ENCODE measurements at regions not wholly inside any gene's neighbourhood (a gene's known extent, or its start where the extent isn't known, plus 50 kb on each side); places are given as distances from the start of the nearest gene placed in this dataset.

- Histone ChIP-seq H3K4me3 (ENCODE audit: low read depth, low read length) (no peak overlapping the region), H3K9me3 (ENCODE audit: control insufficient read depth, insufficient read depth, low read length) (no peaks in the 10 kb centered on the region), H3K4me1 (ENCODE audit: control insufficient read depth, insufficient read depth, low read length) (no peaks in the 10 kb centered on the region), H3K27me3 (ENCODE audit: control insufficient read depth, insufficient read depth, low read length) (no peaks in the 10 kb centered on the region), H3K9ac (ENCODE audit: low read depth, low read length) (no peak overlapping the region), H3K27ac (ENCODE audit: low read depth, low read length) (no peak overlapping the region), H3K36me3 (ENCODE audit: control insufficient read depth, insufficient read depth, low read length) (no peaks in the 10 kb centered on the region)
These were observed 145.7 kb downstream of the NXNL2 start for GRCh38 chr9:88680505-88681160.

GRCh38 chr9:88681434-88681833 lies 146.5 kb downstream of the NXNL2 start:
- Histone ChIP-seq H3K36me3 (ENCODE audit: control insufficient read depth, insufficient read depth, low read length) (no peaks in the 10 kb centered on the region), H3K9ac (ENCODE audit: low read depth, low read length) (no peak overlapping the region), H3K27me3 (ENCODE audit: control insufficient read depth, insufficient read depth, low read length) (no peaks in the 10 kb centered on the region), H3K27ac (ENCODE audit: low read depth, low read length) (no peak overlapping the region), H3K9me3 (ENCODE audit: control insufficient read depth, insufficient read depth, low read length) (no peaks in the 10 kb centered on the region), H3K4me3 (ENCODE audit: low read depth, low read length) (no peak overlapping the region), H3K4me1 (ENCODE audit: control insufficient read depth, insufficient read depth, low read length) (no peaks in the 10 kb centered on the region)

GRCh38 chr9:88682431-88682831 lies 147.5 kb downstream of the NXNL2 start:
- Histone ChIP-seq H3K36me3 (ENCODE audit: control insufficient read depth, insufficient read depth, low read length) (no peaks in the 10 kb centered on the region), H3K4me3 (ENCODE audit: low read depth, low read length) (no peak overlapping the region), H3K4me1 (ENCODE audit: control insufficient read depth, insufficient read depth, low read length) (no peaks in the 10 kb centered on the region), H3K27me3 (ENCODE audit: control insufficient read depth, insufficient read depth, low read length) (no peaks in the 10 kb centered on the region), H3K9ac (ENCODE audit: low read depth, low read length) (no peak overlapping the region), H3K9me3 (ENCODE audit: control insufficient read depth, insufficient read depth, low read length) (no peaks in the 10 kb centered on the region), H3K27ac (ENCODE audit: low read depth, low read length) (no peak overlapping the region)

- H3K4me1 ChIP-seq (ENCODE audit: control insufficient read depth, insufficient read depth, low read length) = no peaks in the 10 kb centered on the region
These were observed 149.1 kb downstream of the NXNL2 start for GRCh38 chr9:88684046-88684445.

GRCh38 chr9:88684845-88685244 lies 149.9 kb downstream of the NXNL2 start:
- H3K9me3 ChIP-seq (ENCODE audit: control insufficient read depth, insufficient read depth, low read length) = peaks cover 5% of the 10 kb centered on the region
- H3K36me3 ChIP-seq (ENCODE audit: control insufficient read depth, insufficient read depth, low read length) = no peaks in the 10 kb centered on the region
- H3K4me1 ChIP-seq (ENCODE audit: control insufficient read depth, insufficient read depth, low read length) = no peaks in the 10 kb centered on the region
- H3K27me3 ChIP-seq (ENCODE audit: control insufficient read depth, insufficient read depth, low read length) = no peaks in the 10 kb centered on the region
- no peak overlapping the region for H3K4me3 ChIP-seq (ENCODE audit: low read depth, low read length)
- H3K27ac ChIP-seq (ENCODE audit: low read depth, low read length) = no peak overlapping the region
- H3K9ac ChIP-seq (ENCODE audit: low read depth, low read length) = no peak overlapping the region

More at GRCh38 chr9:88684046-88684445, 149.1 kb downstream of the NXNL2 start:
- Histone ChIP-seq H3K9ac (ENCODE audit: low read depth, low read length) (no peak overlapping the region), H3K9me3 (ENCODE audit: control insufficient read depth, insufficient read depth, low read length) (no peaks in the 10 kb centered on the region), H3K27me3 (ENCODE audit: control insufficient read depth, insufficient read depth, low read length) (no peaks in the 10 kb centered on the region), H3K27ac (ENCODE audit: low read depth, low read length) (no peak overlapping the region), H3K36me3 (ENCODE audit: control insufficient read depth, insufficient read depth, low read length) (no peaks in the 10 kb centered on the region), H3K4me3 (ENCODE audit: low read depth, low read length) (no peak overlapping the region)

- H3K27me3 ChIP-seq (ENCODE audit: control insufficient read depth, insufficient read depth, low read length) = no peaks in the 10 kb centered on the region
- H3K9ac ChIP-seq (ENCODE audit: low read depth, low read length) = no peak overlapping the region
- H3K9me3 ChIP-seq (ENCODE audit: control insufficient read depth, insufficient read depth, low read length) = peaks cover 8% of the 10 kb centered on the region
- H3K36me3 ChIP-seq (ENCODE audit: control insufficient read depth, insufficient read depth, low read length) = no peaks in the 10 kb centered on the region
- no peak overlapping the region for H3K4me3 ChIP-seq (ENCODE audit: low read depth, low read length)
- no peaks in the 10 kb centered on the region for H3K4me1 ChIP-seq (ENCODE audit: control insufficient read depth, insufficient read depth, low read length)
- no peak overlapping the region for H3K27ac ChIP-seq (ENCODE audit: low read depth, low read length)
These were observed 151.0 kb downstream of the NXNL2 start for GRCh38 chr9:88685966-88686365.

- H3K4me1 ChIP-seq (ENCODE audit: control insufficient read depth, insufficient read depth, low read length) = no peaks in the 10 kb centered on the region
- H3K9ac ChIP-seq (ENCODE audit: low read depth, low read length) = no peak overlapping the region
- H3K36me3 ChIP-seq (ENCODE audit: control insufficient read depth, insufficient read depth, low read length) = no peaks in the 10 kb centered on the region
- no peaks in the 10 kb centered on the region for H3K27me3 ChIP-seq (ENCODE audit: control insufficient read depth, insufficient read depth, low read length)
- H3K4me3 ChIP-seq (ENCODE audit: low read depth, low read length) = no peak overlapping the region
- H3K9me3 ChIP-seq (ENCODE audit: control insufficient read depth, insufficient read depth, low read length) = peaks cover 16% of the 10 kb centered on the region
- H3K27ac ChIP-seq (ENCODE audit: low read depth, low read length) = no peak overlapping the region
These were observed 154.7 kb downstream of the NXNL2 start for GRCh38 chr9:88689509-88690298.

GRCh38 chr9:88690628-88691027 lies 155.7 kb downstream of the NXNL2 start:
- H3K27ac ChIP-seq (ENCODE audit: low read depth, low read length) = no peak overlapping the region
- no peak overlapping the region for H3K4me3 ChIP-seq (ENCODE audit: low read depth, low read length)
- H3K27me3 ChIP-seq (ENCODE audit: control insufficient read depth, insufficient read depth, low read length) = no peaks in the 10 kb centered on the region
- H3K9me3 ChIP-seq (ENCODE audit: control insufficient read depth, insufficient read depth, low read length) = peaks cover 16% of the 10 kb centered on the region
- H3K4me1 ChIP-seq (ENCODE audit: control insufficient read depth, insufficient read depth, low read length) = no peaks in the 10 kb centered on the region
- H3K9ac ChIP-seq (ENCODE audit: low read depth, low read length) = no peak overlapping the region
- H3K36me3 ChIP-seq (ENCODE audit: control insufficient read depth, insufficient read depth, low read length) = no peaks in the 10 kb centered on the region

GRCh38 chr9:88691091-88691490 lies 156.1 kb downstream of the NXNL2 start:
- Histone ChIP-seq H3K9me3 (ENCODE audit: control insufficient read depth, insufficient read depth, low read length) (peaks cover 16% of the 10 kb centered on the region), H3K4me1 (ENCODE audit: control insufficient read depth, insufficient read depth, low read length) (no peaks in the 10 kb centered on the region), H3K27ac (ENCODE audit: low read depth, low read length) (no peak overlapping the region), H3K36me3 (ENCODE audit: control insufficient read depth, insufficient read depth, low read length) (no peaks in the 10 kb centered on the region), H3K9ac (ENCODE audit: low read depth, low read length) (no peak overlapping the region), H3K27me3 (ENCODE audit: control insufficient read depth, insufficient read depth, low read length) (no peaks in the 10 kb centered on the region), H3K4me3 (ENCODE audit: low read depth, low read length) (no peak overlapping the region)

GRCh38 chr9:88691811-88692210 lies 156.8 kb downstream of the NXNL2 start:
- Histone ChIP-seq H3K27ac (ENCODE audit: low read depth, low read length) (no peak overlapping the region), H3K4me1 (ENCODE audit: control insufficient read depth, insufficient read depth, low read length) (no peaks in the 10 kb centered on the region)

GRCh38 chr9:88692827-88693226 lies 157.8 kb downstream of the NXNL2 start:
- H3K4me1 ChIP-seq (ENCODE audit: control insufficient read depth, insufficient read depth, low read length) = no peaks in the 10 kb centered on the region
- no peak overlapping the region for H3K4me3 ChIP-seq (ENCODE audit: low read depth, low read length)
- no peaks in the 10 kb centered on the region for H3K27me3 ChIP-seq (ENCODE audit: control insufficient read depth, insufficient read depth, low read length)
- H3K9me3 ChIP-seq (ENCODE audit: control insufficient read depth, insufficient read depth, low read length) = peaks cover 16% of the 10 kb centered on the region
- H3K36me3 ChIP-seq (ENCODE audit: control insufficient read depth, insufficient read depth, low read length) = no peaks in the 10 kb centered on the region
- H3K27ac ChIP-seq (ENCODE audit: low read depth, low read length) = no peak overlapping the region
- H3K9ac ChIP-seq (ENCODE audit: low read depth, low read length) = no peak overlapping the region

More at GRCh38 chr9:88691811-88692210, 156.8 kb downstream of the NXNL2 start:
- no peaks in the 10 kb centered on the region for H3K36me3 ChIP-seq (ENCODE audit: control insufficient read depth, insufficient read depth, low read length)
- no peaks in the 10 kb centered on the region for H3K27me3 ChIP-seq (ENCODE audit: control insufficient read depth, insufficient read depth, low read length)
- peaks cover 16% of the 10 kb centered on the region for H3K9me3 ChIP-seq (ENCODE audit: control insufficient read depth, insufficient read depth, low read length)
- no peak overlapping the region for H3K9ac ChIP-seq (ENCODE audit: low read depth, low read length)
- H3K4me3 ChIP-seq (ENCODE audit: low read depth, low read length) = no peak overlapping the region
